ENCODE measurements at regions not wholly inside any gene's neighbourhood (a gene's known extent, or its start where the extent isn't known, plus 50 kb on each side); places are given as distances from the start of the nearest gene placed in this dataset.

GRCh38 chr4:162849937-162850336 is 316.8 kb downstream of the NAF1 start:
- TF ChIP-seq POLR2AphosphoS5 (IDR thresholded peaks at IDR 0.05; ENCODE audit: low read depth, low read length) (no peak), POLR2A (IDR thresholded peaks at IDR 0.05; ENCODE audit: low read depth, low read length) (no peak), TAF1 (IDR thresholded peaks at IDR 0.05; ENCODE audit: low read depth, low read length) (no peak)

Data from GM12891 (cell line).